ENCODE measurements at regions not wholly inside any gene's neighbourhood (a gene's known extent, or its start where the extent isn't known, plus 50 kb on each side); places are given as distances from the start of the nearest gene placed in this dataset.

DNA sequence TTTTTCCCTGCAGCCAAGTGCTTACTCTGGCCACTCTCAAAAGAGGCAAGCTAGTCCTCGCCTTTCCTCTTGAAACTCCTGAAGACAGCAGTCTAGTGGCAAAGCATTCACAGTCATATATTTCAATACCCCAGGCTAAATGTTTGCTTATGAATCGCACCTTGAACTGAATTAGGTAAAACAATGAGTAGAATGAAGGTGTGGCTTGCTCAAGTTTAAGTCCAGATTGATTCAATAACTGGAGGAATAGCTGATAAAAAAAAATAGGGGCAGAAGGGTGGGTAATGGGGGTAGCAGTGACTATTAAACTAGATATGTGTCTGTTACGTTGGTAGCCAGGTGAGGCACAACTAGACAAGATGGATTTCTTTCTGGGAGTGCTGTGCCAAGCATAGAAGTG lies 88.2 kb upstream of the EPB41L3 start:
- no peak for DNase-seq

DNA sequence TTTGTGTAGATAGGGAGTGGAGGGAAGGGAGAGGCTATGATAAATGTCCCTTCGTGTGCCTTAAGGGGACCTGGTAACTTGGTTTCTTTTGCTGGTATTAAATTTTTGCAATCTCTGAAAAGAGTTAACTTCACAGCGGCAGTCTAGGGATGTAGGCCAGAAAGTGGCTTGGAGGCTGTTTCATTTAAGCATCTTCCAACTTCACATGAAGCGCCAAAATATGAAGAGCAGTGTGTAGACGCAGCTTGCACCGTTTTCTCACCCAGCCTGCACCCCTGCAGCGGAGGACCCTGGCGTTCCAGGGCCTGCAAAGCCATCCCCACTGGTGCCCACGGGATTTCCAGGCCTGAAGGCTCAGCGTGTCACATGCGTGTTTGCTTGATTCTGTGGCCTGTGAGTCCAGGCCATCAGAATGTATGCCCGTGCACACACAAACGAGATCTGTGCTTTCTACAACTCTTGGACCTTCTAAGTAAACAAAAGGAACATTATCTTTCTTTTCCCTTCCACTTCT lies 87.2 kb upstream of the EPB41L3 start:
- DNase-seq = no peak

DNA sequence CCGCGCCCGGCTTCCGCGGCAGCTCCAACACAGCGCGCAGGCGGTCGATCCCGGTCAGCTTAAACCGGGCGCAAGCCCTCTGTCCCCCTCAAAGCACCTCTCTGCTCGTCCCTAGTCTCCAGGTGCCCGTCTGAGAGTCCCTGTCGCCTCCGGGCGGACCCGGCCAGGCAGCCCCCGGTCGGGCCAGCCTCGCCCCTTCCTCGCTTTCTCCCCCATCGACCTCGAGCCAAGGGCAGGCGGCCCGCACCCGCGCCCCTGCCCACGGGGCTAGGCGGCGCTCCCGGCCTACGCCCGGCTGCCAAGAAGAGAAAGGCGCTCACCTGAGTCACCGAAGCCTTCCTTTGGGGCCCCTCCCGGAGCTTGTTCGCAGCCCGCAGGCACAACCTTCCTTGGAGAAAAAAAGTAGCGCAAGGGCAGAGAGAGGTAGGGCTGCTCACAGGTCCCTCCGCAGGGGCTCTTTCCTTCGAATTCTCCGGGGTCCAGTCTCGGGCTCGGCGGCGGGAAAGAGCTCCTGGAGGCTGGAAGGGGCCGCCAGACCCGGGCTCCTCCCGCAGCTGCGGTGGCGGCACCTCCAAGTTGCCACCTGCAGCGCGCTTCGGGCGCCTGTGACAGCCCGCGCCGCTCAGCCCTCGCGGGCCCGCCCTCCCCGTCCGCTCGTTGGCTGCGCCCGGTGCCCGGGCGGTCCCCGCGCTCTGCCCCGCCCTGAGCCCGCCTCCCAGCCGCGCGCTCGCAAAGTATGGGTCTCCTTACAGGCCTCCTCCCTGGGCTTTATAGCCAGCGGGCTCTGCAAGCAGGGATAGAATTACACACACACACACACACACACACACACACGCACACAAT lies 86.5 kb upstream of the EPB41L3 start:
- DNase-seq = peak; percentile 17

DNA sequence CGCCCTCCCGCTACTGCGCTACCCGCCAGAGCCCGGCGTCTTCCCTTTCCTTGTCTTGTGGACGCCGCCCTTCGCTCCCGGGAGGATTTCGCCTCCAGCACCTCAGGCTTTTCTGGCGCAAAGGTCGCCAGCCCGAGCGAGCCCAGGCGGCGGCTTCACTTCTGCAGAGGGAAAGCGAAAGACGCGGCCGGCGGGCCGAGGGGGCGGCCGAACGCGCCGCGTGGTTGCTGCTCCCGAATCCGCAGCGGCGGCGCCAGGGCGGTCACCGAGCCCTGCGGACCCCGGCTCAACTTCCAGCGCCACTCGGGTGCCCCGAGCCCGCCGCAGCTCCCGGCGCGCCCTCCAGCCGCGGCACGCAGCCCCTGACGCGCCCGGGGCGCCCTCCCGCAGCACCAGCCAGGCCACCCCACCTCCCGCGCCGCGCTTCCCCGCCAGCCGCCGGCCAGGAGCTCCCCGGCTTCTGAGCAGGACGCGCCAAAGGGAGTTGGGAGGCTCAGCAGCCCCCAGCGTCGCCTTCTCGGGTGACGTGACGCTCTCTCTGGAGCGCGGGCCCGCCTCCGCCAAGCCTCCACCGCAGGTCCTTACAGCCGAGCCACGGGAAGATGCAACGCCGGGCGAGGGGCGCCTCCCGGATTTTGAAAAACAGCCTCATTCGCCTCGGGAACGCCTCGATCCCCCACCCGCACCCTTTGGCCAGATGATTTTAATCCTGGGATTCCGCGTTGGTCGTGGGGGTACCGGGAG lies 84.9 kb upstream of the EPB41L3 start:
- no peak for DNase-seq

DNA sequence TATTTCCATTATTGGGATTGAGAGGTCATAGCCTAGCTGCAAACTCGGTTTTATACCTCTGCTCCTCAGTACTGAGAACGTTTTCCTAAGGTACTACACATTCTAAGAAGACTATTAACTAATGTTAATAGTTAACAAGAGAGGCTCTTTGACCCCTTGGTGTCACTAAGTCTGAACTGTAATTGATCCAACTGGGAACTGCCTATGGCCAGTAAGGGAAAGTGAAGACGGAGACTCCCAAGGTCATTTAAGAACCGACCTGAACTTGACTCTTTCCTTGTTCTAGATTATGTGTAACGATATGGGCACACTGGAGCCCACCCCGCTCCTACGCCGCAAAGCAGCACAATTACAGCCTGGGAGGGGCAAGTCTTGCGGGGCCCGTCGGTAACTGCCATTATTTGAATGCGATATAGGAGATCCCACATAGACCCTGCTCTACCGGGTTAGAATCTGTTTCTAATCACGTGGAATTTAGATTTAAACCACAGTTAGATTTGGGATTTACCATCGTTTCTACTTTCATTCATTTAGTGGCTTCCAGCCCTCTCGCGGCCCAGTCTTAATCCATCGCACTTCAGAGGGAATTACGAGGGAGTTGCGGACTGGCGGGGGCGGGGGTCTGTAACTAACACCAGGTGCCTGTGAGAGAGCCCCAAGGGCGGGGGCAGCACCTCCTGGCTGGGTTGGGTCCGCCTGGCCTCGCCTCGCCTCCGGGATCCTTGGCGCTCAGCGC lies 84.1 kb upstream of the EPB41L3 start:
- no peak for DNase-seq

DNA sequence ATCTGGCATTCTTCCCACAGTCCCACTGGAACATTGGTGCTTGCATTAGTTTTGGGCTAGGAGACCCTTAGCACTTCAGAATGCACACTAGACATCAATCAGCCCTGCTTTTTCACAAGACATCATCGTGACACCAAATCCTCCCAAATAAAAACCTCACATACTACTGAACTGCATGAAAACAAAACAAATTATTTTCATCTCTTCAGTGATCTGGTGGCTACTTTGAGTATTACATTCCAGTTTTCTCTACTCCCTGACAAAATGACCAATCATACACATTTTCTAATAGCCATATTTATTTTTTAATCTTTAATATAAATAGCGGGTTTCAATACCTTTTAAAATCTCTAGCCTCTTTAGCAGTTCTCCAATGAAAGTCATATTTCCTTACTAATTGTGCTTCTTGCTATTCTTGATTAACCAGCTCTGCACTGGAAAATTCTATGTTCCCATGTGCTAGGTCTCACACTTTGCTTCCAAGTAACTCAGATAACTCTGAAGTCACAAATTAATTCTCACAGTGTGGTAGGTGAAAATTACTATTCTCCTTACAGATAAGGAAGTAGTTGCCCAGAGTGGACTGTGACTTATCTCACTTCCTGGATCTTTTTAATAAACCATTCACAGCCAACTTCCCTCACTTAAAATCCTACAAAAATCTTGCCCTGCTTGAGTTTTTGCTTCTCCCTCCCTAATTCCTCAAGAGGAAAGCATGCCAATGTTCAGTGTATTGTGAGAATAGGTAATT lies 82.5 kb upstream of the EPB41L3 start:
- no peak for DNase-seq

DNA sequence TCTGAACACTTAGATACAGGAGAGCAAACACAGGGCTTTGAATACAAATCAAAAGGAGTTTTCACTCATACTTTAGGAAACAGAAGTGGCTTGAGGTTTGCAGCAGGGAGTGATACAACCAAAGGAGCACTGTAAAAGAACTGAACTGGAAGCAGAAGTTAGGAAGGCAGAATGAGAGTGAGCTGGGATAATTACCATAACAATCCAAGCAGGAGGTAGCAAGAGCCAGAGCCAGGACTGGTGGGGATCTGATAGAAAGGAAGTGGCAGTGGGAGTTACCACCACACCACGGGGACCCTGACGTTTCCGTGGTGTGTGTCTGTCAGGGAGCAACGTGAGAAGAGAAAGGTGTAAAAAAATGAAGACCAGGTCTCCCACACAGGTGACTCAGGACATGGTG lies 81.3 kb upstream of the EPB41L3 start:
- no peak for DNase-seq

DNA sequence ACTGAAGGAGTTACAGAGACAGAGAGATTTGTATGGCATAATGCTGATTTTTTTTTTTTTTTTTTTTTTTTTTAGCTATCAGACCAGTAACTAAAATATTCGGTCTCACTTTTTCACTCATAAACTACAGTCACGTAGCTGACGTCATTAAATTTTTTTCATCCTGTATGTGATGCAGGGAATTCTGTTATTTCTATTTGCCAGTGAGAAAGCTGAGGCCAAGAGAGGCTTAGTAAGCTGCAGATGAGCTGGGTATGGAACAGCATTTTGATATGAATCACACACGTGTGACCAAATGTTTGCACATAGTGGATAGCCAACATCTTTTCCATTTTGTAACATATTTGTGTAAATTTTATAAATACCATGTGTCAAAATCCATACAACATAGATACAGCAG lies 79.1 kb upstream of the EPB41L3 start:
- DNase-seq = no peak

DNA sequence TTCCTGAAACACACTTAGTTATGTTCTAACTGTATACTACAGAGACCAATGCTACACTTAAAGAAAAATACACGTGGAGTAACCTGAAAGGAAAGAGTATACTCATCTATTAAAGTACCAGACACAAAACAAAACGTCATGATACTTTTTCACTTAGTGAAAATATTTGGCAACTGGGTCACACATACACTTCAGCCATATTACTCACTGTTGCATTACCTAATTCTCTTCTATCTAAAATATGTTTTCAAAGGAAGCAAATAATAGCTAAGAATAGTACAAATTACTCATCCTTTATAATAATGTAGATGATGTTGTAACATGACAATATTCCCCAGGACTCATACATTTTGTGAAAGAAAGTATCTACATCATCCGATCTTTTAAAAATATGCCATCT lies 76.5 kb upstream of the EPB41L3 start:
- DNase-seq = no peak

DNA sequence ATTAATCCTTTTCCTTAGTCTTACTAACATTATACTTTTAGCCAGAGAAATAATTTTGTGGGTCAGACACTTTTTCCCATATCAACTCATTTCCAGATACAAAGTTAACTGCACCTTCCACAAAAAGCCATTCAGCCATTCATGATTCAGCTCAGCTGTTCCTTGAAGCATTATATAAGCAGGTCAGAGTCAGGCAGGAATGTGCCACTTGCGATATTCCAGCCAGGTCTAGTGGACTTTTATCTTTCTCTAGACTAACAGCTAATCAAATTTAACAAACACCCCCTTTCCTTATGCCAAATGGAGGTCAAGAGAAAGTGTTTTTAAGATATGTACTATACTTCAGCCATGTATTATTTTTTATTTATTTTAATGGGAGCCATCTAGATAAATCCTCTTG lies 75.6 kb upstream of the EPB41L3 start:
- DNase-seq = no peak

DNA sequence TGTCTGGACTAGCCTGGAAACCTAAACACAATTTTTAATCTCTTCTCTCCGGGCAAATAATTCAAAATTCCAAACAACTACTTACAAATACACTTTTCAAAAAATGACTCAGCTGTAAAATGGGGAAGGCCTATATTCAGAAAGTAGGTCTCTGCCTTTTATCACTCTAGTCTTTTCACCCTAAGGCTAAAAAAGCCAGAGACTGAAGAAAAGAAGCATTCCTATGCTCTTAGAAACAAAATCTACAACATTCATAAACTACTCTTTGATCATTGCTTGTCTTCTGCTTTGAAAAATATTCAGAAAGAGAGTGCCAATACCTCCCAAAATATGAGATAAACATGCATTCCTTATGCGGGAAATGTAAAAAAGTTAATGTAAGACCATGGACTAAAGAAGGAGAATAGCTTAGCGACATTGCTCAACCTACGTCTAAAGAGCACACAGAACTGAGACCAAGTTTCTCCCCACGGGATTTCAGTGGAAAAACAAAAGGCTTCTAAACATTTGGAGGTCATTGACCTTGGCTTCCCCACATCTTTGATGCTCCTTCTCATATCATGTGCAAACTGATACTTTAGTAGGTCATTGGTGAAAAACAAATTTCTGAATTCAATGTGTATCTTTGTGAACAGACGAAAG lies 74.4 kb upstream of the EPB41L3 start:
- DNase-seq = no peak

DNA sequence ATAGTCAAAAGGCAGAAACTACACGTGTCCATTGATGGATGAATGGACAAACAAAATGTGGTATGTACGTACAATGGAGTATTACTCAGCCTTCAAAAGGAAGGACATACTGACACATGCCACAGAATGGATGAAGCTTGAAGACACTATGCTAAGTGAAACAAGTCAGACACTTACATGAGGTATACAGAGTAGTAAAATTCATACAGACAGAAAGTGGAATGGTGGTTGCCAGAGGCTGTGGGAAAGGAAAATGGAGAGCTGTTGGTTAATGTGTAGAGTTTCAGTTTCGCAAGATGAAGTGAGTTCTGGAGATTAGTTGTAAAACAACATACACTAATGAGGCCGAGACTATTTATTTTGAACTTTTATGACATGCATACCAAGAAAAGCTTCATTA lies 67.4 kb upstream of the EPB41L3 start:
- no peak for DNase-seq

DNA sequence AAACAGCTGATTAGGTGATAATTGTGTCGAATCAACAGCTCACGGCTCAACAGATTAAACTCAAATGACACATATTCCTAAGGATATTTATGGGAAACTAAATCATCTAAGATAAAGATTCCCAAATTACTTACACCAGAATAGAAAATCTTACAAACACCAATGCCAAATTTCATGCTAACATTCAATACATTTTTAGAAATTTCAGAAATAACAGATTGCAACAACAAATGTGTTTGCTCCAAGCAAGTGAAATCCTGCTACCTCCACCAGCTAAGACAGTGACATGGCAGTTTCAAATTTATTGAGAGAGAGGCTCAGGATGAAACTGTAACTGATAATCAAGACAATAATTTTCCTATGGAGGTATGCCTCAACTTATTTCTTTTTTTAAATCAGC lies 65.0 kb upstream of the EPB41L3 start:
- DNase-seq = no peak

DNA sequence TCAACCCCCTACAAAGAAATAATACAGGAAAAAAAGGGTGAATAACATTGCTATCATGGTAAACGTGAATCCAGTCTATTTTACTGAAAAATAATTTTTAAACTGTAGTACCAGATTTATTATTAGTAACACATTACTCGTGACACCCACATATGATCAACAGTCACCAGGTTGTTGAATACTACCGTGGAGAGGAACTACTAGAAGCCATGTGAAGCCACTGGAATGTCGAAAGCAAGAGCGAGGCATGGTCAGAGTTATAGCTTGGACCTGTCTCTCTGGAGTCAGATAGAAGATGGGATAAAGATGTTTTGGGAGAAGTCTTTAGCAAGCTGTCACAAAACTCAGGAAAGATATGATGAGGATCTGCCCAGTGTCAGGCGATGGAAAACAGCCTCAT lies 63.2 kb upstream of the EPB41L3 start:
- DNase-seq = no peak

DNA sequence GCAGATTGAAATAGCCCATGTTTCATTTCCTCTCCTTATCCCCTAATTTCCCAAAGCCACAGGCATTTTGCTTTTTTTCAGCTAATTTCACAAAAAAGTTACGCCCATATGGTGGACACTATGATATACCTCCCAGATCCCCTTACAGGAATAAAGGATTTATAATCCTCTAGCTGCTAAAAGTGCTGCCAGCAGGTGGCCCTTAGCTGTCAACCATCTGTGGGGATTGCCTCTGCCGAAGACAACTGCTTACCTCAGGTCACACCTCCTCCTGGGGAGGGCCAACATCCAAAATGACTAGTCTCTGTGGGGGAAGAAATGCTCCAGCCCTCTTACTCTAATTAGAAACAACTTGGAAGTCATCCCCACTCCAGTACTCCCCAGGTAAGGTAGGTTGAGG lies 61.0 kb upstream of the EPB41L3 start:
- DNase-seq = no peak

DNA sequence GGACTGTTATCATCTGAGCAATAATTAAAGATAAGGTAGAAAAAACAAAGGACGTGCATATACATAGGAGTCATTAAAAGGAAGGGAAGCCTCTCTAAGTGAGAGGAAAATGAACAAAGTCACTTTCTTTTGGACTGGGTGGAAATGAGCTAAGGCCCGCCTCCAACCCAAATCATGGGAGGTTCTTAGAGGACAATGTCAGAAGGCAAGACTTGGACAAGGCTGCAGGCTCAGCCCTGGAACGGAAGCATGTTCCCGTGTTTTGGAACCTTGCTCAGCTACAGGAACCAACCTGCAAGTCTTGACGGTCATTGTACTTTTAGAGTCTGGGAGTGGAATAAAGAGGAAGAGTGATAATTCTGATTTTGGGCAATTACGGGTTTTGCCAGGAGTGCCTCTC lies 59.4 kb upstream of the EPB41L3 start:
- no peak for DNase-seq

DNA sequence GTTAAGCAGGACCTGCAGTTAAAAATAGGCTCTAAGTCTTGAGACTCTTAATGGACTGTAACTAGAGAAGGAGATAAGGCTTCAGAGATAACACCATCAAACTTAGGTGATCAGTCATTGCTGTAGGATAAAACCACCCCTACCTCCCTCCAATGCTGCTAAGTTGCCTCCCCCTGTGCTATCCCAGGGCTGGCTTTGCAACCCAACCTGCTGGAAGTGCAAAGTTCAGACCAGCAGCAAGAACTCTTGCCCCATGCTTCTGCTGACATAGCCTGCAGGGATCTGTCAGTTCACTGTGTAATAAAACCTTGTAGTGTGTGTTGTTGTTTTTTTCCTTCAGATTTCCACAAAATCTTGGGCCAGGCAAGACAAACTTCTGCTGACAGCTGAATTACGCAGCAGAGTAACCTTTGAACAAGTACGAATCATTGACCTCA lies 57.4 kb upstream of the EPB41L3 start:
- no peak for DNase-seq

DNA sequence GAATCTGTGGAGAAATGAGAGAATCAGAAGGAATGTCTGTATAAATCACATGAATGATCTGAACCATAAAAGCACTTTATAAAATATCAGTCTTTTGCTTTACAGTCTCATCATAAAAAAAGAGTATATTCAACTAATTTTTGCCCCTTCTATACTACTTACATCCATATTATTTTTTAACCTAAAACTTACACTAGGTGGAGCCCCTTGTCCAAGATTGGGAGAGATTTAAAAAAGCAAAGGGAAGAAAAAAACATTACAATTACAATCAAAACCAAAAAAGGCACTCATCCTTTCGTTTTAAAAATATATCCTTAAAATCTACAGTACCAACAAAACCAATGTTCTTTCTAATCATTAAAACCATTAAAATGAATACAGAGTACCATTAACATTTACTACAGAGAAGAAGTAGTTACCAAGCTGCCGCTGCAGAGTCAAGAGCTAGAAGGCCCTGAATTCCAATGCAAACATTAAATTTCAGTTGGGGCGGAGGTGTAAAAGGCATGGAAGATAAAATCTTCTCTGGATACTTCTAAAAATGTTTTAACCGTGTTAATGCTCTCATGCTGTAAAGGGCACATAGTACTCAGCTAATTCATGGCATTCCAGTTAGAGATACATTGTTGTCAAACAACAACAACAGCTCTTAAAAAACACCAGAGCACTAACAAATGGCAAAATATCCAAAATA lies 56.7 kb upstream of the EPB41L3 start:
- DNase-seq = no peak

DNA sequence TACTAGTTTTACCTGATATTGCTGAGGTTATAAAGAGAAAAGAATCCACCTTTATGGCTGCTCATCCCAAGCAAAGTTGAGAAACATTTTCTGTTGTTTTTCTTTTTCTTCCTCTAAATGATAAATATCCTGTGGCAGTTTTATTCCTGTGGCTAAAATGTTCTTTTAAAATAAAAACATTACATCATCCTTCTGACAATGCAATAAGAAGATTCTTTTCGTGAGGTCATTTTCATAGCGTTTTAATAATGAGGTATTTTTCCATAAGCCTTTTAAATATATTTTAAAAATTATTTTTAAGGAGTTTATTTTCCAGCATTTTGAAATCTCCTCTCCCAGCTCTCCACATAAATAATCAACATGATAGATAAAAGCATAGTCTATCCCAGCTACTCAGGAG lies 52.8 kb upstream of the EPB41L3 start:
- no peak for DNase-seq

All from NCI-H2081 treated with DMSO at 0.1 percent for 48 hours (cell line).